GM21528 (cell line): ENCODE measurements at regions not wholly inside any gene's neighbourhood (a gene's known extent, or its start where the extent isn't known, plus 50 kb on each side); places are given as distances from the start of the nearest gene placed in this dataset.
"Not testable (repeated sequence)": the region's sequence is repeated elsewhere in the genome, so short reads cannot be mapped to it uniquely, and the experiment has no call there.

Experiments used
- ATAC-seq: cut with Tn5 transposase; IDR thresholded peaks from one replicate; pipeline ENCODE4 v1.9.1; 2021; ENCODE audit warnings: mild to moderate bottlenecking, moderate library complexity; ENCODE audit not compliant: unreplicated experiment, low FRiP score

GRCh38 chr4:187672526-187672925, 323.0 kb upstream of the ZFP42 start:
- ATAC-seq: not testable (repeated sequence)

- no peak for ATAC-seq
Measured at GRCh38 chr4:187679450-187679849, 316.1 kb upstream of the ZFP42 start.

GRCh38 chr4:187685247-187685646, 310.3 kb upstream of the ZFP42 start:
- no peak for ATAC-seq

- ATAC-seq: no peak
Measured at GRCh38 chr4:187687697-187688096, 307.9 kb upstream of the ZFP42 start.

GRCh38 chr4:187692626-187693025, 302.9 kb upstream of the ZFP42 start:
- ATAC-seq: no peak

- ATAC-seq: not testable (repeated sequence)
Measured at GRCh38 chr4:187695531-187695930, 300.0 kb upstream of the ZFP42 start.

- no peak for ATAC-seq
Measured at GRCh38 chr4:187711586-187711985, 284.0 kb upstream of the ZFP42 start.

- no peak for ATAC-seq
Measured at GRCh38 chr4:187714957-187715356, 280.6 kb upstream of the ZFP42 start.

- no peak for ATAC-seq
Measured at GRCh38 chr4:187715466-187715865, 280.1 kb upstream of the ZFP42 start.

- ATAC-seq: no peak
Measured at GRCh38 chr4:187724456-187724855, 271.1 kb upstream of the ZFP42 start.

- ATAC-seq: no peak
Measured at GRCh38 chr4:187726485-187726884, 269.1 kb upstream of the ZFP42 start.

GRCh38 chr4:187732524-187732923, 263.0 kb upstream of the ZFP42 start:
- no peak for ATAC-seq

- no peak for ATAC-seq
Measured at GRCh38 chr4:187739771-187740170, 255.8 kb upstream of the ZFP42 start.

- no peak for ATAC-seq
Measured at GRCh38 chr4:187744911-187745310, 250.7 kb upstream of the ZFP42 start.

- ATAC-seq: not testable (repeated sequence)
Measured at GRCh38 chr4:187750652-187751051, 244.9 kb upstream of the ZFP42 start.

GRCh38 chr4:187767158-187767557, 228.4 kb upstream of the ZFP42 start:
- ATAC-seq: no peak

GRCh38 chr4:187767687-187768086, 227.9 kb upstream of the ZFP42 start:
- ATAC-seq: no peak

- no peak for ATAC-seq
Measured at GRCh38 chr4:187770345-187770744, 225.2 kb upstream of the ZFP42 start.

GRCh38 chr4:187777954-187778353, 217.6 kb upstream of the ZFP42 start:
- no peak for ATAC-seq

GRCh38 chr4:187780070-187780469, 215.5 kb upstream of the ZFP42 start:
- no peak for ATAC-seq

- no peak for ATAC-seq
Measured at GRCh38 chr4:187782286-187782824, 213.2 kb upstream of the ZFP42 start.

- no peak for ATAC-seq
Measured at GRCh38 chr4:187786190-187786589, 209.4 kb upstream of the ZFP42 start.

- no peak for ATAC-seq
Measured at GRCh38 chr4:187789078-187789477, 206.5 kb upstream of the ZFP42 start.
